ENCODE measurements at regions not wholly inside any gene's neighbourhood (a gene's known extent, or its start where the extent isn't known, plus 50 kb on each side); places are given as distances from the start of the nearest gene placed in this dataset.

GRCh38 chr5:135234666-135235401 lies 164.2 kb downstream of the MACROH2A1 start:
- no peak for DNase-seq

GRCh38 chr5:135234242-135234641 lies 164.8 kb downstream of the MACROH2A1 start:
- DNase-seq: no peak

- DNase-seq: no peak
Observed at GRCh38 chr5:135233477-135233876, 165.6 kb downstream of the MACROH2A1 start.

DNA sequence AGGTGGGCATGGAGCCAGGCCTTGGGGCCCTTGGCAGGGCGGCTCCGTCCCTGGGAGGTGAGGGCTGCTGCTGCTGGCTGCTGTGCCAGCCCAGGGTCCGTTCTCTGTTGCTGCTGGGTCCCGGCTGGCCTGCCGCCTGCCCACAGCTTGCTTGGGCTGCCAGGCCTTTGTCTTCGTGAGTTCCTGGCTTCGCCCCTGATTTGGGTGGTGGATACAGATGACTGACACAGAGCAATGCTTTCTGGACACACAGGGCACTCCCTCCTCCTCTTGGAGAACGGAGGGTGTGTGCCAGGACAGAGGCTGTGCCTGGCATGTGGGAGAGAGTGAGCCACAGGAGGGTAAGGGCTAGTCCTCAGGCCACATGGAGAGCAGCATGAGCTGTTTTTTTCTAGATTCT lies 166.1 kb downstream of the MACROH2A1 start:
- DNase-seq: peak; percentile 74

DNA sequence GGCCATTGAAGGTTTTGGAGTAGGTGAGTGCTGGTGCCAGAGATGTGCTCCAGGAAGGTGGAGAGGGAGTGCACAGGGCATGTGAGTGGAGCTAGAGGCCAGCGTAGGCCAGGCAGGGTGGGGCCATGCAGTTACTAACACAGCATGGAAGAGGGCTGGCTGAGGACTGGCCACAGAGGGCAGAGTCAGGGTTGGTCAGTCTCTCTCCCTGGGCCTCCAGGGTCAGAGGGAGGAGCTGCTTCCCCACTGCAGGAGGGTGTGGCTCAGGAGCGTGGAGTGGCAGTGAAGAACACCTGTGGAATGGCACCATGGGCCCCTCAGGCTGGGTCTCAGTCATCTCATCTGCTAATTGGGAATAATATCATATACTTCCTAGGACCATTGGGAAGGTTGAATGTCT lies 167.7 kb downstream of the MACROH2A1 start:
- DNase-seq: no peak

GRCh38 chr5:135230251-135230925 lies 168.6 kb downstream of the MACROH2A1 start:
- no peak for DNase-seq

- no peak for DNase-seq
Observed at GRCh38 chr5:135229679-135230132, 169.3 kb downstream of the MACROH2A1 start.

DNA sequence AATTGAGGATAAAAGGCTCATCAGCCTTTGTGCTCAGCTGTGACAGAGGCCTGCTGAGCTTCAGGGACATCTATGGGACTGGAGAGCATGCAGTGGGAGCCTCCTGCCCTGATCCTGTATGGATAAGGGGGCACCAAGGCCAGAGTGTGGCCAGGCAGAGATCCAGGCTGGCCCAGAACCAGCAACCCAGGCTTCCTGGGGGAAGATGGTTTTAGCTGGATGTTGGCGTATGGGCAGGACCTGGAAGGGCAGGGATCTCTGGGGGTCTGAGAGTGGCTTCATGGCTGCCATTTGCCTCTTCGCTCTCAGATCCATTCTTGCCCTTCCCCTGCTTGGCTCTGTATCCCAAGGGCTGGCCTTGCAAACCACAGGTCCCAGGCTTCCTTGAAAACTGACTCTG lies 169.9 kb downstream of the MACROH2A1 start:
- DNase-seq: no peak

- DNase-seq: peak; percentile 72
Observed at GRCh38 chr5:135228222-135228621, 170.8 kb downstream of the MACROH2A1 start.

- no peak for DNase-seq
Observed at GRCh38 chr5:135227064-135228022, 171.7 kb downstream of the MACROH2A1 start.

- DNase-seq: peak; percentile 90
Observed at GRCh38 chr5:135225856-135226560, 173.0 kb downstream of the MACROH2A1 start.

DNA sequence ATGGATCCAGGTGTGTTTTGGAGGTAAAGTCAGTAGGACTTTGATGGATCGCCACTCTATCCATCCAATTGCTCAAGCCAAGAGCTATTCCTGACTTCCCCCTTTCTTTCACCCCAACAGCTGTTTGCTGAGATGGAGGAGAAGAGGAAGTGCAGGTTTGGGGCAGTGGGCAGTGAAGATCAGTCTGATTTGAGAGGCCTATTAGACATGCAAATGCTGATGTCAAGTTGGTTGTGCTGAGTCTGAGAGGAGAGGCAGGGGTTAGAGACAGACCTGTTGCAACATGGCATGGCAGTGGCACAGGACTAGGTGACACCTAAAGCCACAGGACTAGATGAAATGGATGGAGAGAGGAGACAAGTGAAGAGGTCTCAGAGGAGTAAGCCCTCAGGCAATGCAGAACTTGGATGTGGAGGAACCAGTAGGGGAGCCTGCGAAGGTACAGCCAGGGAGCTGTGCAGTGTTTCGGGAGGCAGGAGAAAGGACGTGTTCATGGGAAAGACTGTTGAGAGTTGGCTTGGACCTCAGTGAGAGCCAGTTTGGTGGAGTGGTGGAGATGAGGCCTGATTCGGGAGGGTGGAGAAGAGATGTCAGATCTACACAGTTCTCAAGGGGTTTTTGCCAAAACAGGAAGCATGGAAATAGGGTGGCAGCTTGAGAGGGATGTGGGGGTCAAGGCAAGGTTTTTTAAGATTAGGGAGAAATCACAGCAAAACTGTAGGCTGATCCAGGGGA lies 175.0 kb downstream of the MACROH2A1 start:
- DNase-seq: no peak

DNA sequence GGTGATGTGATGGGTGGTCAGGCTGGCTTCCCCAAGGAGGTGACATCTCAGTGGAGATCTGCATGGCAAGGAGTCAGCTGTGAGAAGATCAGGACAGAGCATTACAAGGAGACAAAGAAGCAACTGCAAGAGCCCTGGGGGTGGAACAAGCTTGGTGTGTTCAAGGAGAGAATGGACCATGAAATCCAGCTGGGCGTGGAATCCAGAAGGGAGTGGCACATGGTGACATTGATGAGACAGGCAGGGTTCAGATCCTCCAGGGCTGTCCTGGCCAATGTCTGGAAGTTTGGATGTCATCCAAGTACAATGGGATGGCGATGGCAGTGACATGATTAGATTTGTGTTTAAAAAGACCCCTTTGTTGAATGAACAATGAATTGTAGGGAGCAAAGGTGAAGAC lies 175.6 kb downstream of the MACROH2A1 start:
- DNase-seq: no peak

GRCh38 chr5:135222771-135223170 lies 176.3 kb downstream of the MACROH2A1 start:
- no peak for DNase-seq

DNA sequence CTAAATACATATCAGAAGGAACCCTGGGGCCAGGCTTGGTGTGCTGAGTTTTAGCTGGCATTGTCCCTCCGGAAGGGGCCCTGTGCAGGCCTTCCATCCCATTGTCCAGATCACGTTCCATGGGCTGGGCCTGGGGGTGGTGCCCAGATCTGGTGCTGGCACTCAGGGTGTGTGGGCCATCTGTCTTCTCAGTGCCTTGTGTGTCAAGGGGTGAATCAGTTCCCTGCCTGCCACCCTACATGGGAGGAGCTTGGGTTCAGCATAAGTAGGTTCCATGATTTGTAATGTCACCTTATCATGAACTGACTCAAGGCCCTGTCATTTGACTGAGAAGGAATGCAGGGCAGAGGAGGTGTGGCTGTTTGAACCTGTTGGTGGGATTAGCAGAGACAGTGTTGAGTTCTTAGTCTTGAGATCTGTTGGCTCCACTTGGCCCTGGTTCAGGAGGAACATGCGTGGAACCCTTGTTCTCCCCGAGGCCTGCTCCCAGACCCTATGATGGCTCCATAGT lies 176.8 kb downstream of the MACROH2A1 start:
- DNase-seq: no peak

DNA sequence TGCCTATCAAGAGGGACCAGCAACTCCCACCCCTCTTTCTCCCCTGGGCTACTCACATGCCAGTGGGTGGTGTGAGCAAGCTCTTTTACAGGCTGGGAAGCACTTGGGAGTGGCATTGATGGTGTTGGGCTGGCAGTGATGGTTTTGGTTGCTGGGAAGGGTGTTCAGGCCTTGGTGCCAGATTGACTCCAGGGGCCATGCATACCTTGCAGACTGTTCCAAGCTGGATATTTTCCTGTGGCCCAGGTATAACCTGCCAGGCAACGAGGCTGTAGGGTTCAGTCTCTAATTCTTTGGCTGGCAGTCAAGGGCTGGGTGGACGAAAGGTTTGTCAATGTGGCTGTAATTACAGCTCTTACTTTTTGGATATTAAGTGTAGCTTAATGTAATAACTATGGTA lies 177.3 kb downstream of the MACROH2A1 start:
- no peak for DNase-seq

- no peak for DNase-seq
Observed at GRCh38 chr5:135221187-135221473, 177.9 kb downstream of the MACROH2A1 start.

- no peak for DNase-seq
Observed at GRCh38 chr5:135220394-135221186, 178.4 kb downstream of the MACROH2A1 start.

DNA sequence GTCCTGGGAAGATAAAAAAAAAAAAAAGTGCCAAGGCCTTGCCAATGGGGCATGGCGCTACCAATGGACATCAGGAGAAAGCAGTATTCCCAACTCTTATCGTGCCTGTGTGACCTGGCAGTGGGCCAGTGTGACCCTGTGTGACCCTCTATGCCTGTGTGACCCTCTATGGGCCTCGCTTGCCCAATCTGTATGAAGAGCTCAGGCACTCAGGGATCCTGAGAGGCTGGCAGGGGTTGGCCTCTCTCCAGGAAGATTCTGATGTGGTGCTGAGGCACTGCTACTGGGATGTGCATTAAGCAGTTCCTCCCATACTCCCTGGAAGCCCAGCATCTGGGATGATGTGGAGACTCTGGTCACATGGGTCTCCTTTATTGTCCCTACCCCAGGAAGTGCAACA lies 179.2 kb downstream of the MACROH2A1 start:
- DNase-seq: no peak

GRCh38 chr5:135218790-135219568 lies 180.1 kb downstream of the MACROH2A1 start:
- peak; percentile 62 for DNase-seq

All from tongue (tissue), 1 donor.